Type B pancreatic cell (in vitro differentiated cells): ENCODE measurements at regions not wholly inside any gene's neighbourhood (a gene's known extent, or its start where the extent isn't known, plus 50 kb on each side); places are given as distances from the start of the nearest gene placed in this dataset.
"Not testable (repeated sequence)": the region's sequence is repeated elsewhere in the genome, so short reads cannot be mapped to it uniquely, and the experiment has no call there.

Experiments used
- DNase-seq: peaks from one replicate; pipeline ENCODE4 v3.0.0; 2021; ENCODE audit warnings: mixed read lengths; ENCODE audit not compliant: unreplicated experiment; ENCODE audit errors: extremely low spot score
- H3K27ac Mint-ChIP-seq: 2 replicates; pipeline ENCODE4 v1.8.0; 2021; ENCODE audit warnings: mild to moderate bottlenecking, mixed read lengths
- H3K27me3 Mint-ChIP-seq: 2 replicates; pipeline ENCODE4 v1.8.0; 2021; ENCODE audit warnings: mixed read lengths
- H3K36me3 Mint-ChIP-seq: 2 replicates; pipeline ENCODE4 v1.8.0; 2021; ENCODE audit warnings: mixed read lengths
- H3K4me1 Mint-ChIP-seq: one replicate; pipeline ENCODE4 v1.8.0; 2021; ENCODE audit warnings: mixed read lengths; ENCODE audit not compliant: unreplicated experiment
- H3K4me3 Mint-ChIP-seq: 2 replicates; pipeline ENCODE4 v1.8.0; 2021; ENCODE audit warnings: mild to moderate bottlenecking, mixed read lengths
- H3K9me3 Mint-ChIP-seq: 2 replicates; pipeline ENCODE4 v1.8.0; 2021; ENCODE audit warnings: mixed read lengths
- TF ChIP-seq, protein P1 (sequence below): fragments of 200-600 bp; sonication (generic); conservative IDR thresholded peaks from 2 replicates; pipeline ENCODE4 v1.5.0; 2021; ENCODE audit warnings: antibody characterized with exemption, mild to moderate bottlenecking

DNA sequence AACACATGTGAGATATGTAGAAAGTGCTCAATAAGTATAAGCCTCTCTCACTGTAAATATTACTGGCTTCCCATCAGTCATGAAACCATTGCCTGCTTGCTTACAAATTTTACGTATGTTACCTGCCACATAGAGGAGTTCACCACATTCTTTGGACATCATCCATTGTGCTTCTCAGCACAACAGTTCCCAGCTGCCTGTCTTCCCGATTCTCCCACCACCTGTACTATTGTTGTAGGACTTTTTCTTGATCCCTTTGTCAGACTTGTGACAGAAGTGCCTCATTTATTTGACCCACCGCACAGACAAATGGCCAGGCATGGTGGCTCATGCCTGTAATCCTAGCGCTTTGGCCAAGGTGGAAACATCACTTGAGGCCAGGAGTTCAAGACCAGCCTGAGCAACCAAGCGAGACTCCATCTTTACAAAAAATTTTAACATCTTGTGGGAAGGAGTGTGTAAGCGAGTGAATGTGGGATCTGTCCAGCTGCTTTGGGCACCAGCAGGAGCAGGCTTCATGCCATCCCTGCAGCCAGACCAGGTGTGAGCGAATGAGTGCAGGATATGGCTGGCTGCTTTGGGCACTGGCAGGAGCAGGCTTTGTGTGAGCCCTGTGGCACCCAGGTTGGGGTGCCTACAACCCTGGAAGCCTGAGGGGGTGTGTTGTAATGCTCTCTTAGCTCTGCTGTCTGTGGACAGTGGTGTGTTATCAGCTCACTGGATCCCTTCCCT lies 139.9 kb upstream of the ELL2 start:
- DNase-seq, result no peak
- Mint-ChIP-seq H3K36me3 (no peaks in the 10 kb centered on the region), H3K27ac (no peak overlapping the region), H3K4me1 (no peaks in the 10 kb centered on the region), H3K27me3 (no peaks in the 10 kb centered on the region), H3K9me3 (no peaks in the 10 kb centered on the region), H3K4me3 (no peak overlapping the region)
- TF ChIP-seq, protein P1, sequence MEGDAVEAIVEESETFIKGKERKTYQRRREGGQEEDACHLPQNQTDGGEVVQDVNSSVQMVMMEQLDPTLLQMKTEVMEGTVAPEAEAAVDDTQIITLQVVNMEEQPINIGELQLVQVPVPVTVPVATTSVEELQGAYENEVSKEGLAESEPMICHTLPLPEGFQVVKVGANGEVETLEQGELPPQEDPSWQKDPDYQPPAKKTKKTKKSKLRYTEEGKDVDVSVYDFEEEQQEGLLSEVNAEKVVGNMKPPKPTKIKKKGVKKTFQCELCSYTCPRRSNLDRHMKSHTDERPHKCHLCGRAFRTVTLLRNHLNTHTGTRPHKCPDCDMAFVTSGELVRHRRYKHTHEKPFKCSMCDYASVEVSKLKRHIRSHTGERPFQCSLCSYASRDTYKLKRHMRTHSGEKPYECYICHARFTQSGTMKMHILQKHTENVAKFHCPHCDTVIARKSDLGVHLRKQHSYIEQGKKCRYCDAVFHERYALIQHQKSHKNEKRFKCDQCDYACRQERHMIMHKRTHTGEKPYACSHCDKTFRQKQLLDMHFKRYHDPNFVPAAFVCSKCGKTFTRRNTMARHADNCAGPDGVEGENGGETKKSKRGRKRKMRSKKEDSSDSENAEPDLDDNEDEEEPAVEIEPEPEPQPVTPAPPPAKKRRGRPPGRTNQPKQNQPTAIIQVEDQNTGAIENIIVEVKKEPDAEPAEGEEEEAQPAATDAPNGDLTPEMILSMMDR, result no peak

DNA sequence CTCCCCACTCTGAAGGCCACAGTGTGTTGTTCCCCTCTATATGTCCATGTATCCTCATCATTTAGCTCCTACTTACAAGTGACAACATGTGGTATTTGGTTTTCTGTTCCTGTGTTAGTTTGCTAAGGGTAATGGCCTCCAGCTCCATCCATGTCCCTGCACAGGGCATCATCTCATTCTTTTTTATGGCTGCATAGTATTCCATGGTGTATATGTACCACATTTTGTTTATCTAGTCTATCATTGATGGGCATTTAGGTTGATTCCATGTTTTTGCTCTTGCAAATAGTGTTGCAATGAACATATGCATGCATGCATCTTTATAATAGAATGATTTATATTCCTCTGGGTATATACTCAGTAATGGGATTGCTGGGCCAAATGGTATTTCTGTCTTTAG lies 135.8 kb upstream of the ELL2 start:
- H3K4me1 Mint-ChIP-seq, H3K27ac Mint-ChIP-seq, H3K9me3 Mint-ChIP-seq, H3K36me3 Mint-ChIP-seq, DNase-seq, H3K4me3 Mint-ChIP-seq, H3K27me3 Mint-ChIP-seq: not testable (repeated sequence)

DNA sequence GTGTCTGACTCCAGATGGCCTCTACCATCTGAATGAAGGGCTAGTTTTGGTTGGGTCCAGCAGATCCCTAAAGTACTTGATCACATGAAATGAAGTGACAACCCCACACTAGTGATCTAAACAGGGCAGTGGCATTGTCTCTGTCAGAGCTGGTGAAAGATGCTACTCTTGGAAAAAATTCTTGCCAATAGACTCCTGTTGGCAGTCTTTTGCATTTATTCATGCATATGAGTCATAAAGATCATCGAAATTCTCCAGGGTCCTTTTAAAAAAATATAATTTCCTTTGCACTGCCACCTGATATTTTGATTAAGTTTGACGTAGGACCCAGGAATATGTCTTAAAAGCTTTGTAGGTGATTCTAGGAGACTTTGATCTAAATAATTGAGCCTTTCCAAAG lies 135.1 kb upstream of the ELL2 start:
- DNase-seq, result no peak
- Mint-ChIP-seq H3K4me1 (peaks cover 3% of the 10 kb centered on the region), H3K27me3 (no peaks in the 10 kb centered on the region), H3K4me3 (no peak overlapping the region), H3K27ac (no peak overlapping the region), H3K36me3 (no peaks in the 10 kb centered on the region), H3K9me3 (no peaks in the 10 kb centered on the region)
- TF ChIP-seq, protein P1, result no peak

DNA sequence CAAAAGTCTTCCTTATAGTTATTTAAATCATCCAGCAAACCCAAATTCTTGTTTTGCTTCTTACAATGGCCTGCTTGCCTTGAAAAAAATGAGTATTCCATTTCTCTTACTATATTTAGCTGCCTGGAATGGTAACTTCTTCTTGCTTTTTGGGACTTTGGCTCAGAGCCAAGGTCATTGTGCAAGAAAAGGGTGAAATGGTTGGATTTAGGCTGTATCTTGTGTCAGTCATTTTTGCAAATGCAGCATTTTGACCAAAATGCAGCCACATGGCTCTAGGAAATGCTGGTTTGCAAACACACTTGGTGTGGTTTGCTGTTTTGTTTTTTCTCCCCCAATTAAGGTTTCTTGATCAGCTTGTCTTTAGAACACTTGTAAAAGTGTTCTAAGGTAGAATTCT lies 133.3 kb upstream of the ELL2 start:
- no peaks in the 10 kb centered on the region for H3K9me3 Mint-ChIP-seq
- no peak overlapping the region for H3K4me3 Mint-ChIP-seq
- TF ChIP-seq, protein P1, result no peak
- peaks cover 3% of the 10 kb centered on the region for H3K4me1 Mint-ChIP-seq
- no peak for DNase-seq
- no peak overlapping the region for H3K27ac Mint-ChIP-seq
- no peaks in the 10 kb centered on the region for H3K36me3 Mint-ChIP-seq
- H3K27me3 Mint-ChIP-seq, result no peaks in the 10 kb centered on the region

DNA sequence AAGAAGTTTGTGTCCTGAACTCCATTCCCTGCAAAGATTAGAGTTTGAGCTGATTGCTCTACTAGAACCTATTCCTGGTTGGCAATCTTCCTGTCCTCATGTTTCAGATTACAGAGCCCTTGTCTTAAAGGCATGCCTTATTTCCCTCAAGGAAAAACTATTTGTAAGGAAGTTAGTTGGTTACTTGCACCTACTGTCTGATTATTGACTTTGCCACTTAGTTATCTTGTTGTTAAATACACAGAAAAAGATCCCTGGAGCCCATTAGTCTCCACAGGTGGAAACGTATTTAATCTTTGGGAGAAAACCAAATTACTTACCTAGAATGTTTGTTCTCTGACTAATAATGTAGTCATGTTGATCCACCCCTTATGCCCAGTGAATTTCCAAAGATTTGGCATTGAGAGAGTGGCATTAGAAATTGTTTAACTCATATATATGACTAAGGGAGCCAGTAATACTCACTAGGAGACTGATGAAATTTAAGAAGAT lies 132.3 kb upstream of the ELL2 start:
- Mint-ChIP-seq H3K27me3 (no peaks in the 10 kb centered on the region), H3K4me3 (no peak overlapping the region), H3K9me3 (no peaks in the 10 kb centered on the region), H3K27ac (no peak overlapping the region), H3K36me3 (no peaks in the 10 kb centered on the region), H3K4me1 (peaks cover 3% of the 10 kb centered on the region)
- DNase-seq, result no peak
- TF ChIP-seq, protein P1, result no peak

DNA sequence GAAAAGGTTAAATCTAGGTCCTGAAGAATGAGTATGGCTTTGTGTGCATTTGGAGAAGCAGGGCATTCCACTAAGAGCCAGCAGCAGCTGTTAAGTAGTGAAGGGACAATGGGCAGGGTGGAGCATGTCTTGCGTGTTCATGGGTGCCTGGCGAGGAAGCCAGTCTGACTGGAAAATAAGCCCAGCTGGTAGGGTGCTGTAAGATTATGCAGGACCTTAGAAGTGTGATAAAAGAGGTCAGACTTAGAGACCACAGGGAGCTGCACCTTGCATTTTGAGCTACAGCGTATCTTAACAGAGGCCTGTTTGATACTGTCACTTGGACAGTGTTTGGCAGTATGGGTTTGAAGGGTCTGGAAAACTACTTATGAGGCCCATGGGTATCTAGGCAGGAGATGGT lies 131.7 kb upstream of the ELL2 start:
- Mint-ChIP-seq H3K9me3 (no peaks in the 10 kb centered on the region), H3K36me3 (no peaks in the 10 kb centered on the region), H3K27me3 (no peaks in the 10 kb centered on the region), H3K4me1 (peaks cover 3% of the 10 kb centered on the region), H3K4me3 (no peak overlapping the region), H3K27ac (no peak overlapping the region)
- no peak for DNase-seq
- TF ChIP-seq, protein P1, result no peak
